Erythroblast (primary cell): ENCODE measurements at regions not wholly inside any gene's neighbourhood (a gene's known extent, or its start where the extent isn't known, plus 50 kb on each side); places are given as distances from the start of the nearest gene placed in this dataset.

Experiments
- GATA1 ChIP-seq: IDR thresholded peaks from 2 replicates; pipeline ENCODE4 v1.6.1; 2011; ENCODE audit warnings: low read depth, mild to moderate bottlenecking, control low read depth, low read length, moderate library complexity
- POLR2A ChIP-seq: IDR thresholded peaks from 2 replicates; pipeline ENCODE4 v1.6.1; 2011; ENCODE audit warnings: mild to moderate bottlenecking, low read length

DNA sequence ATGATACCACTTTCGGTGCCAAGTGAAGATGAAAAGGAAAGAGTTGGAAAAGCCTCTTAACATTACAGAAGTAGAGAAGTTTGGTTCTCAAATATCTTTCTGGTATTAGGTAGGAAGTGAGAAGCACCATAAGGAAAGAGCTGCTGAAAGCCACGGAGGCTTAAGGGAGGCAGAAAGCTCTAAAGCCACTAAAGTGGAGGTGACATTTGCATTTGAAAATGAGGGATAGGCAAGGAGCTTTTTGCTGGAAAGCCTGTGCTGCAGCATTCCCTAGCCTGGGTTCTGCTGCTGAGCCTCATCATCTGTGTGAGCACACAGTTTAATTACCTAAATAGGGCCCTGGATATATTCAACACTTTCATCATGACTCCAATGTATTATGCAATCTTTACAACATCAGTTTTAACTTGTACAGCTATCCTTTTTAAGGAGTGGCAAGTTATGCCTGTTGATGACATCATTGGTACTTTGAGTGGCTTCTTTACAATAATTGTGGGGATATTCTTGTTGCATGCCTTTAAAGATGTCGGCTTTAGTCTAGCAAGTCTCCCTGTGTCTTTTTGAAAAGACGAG lies 315.4 kb downstream of the RBM26 start:
- TF ChIP-seq POLR2A, result no peak
- no peak for TF ChIP-seq GATA1
